OCI-LY3 (cell line): ENCODE measurements at regions not wholly inside any gene's neighbourhood (a gene's known extent, or its start where the extent isn't known, plus 50 kb on each side); places are given as distances from the start of the nearest gene placed in this dataset.

Experiments used
- H2AFZ ChIP-seq: fragments of 200-600, 300-600 bp; shearing (Covaris generic); 2 replicates; pipeline ENCODE4 v1.6.0; 2014; ENCODE audit warnings: antibody characterized with exemption, low read depth, low read length
- H3K27ac ChIP-seq: fragments of 200-600, 300-600 bp; sonication (generic); 2 replicates; pipeline ENCODE4 v1.5.1; 2014; ENCODE audit warnings: mild to moderate bottlenecking, low read length, moderate library complexity, mixed read lengths
- H3K27me3 ChIP-seq: fragments of 200-600, 300-600 bp; sonication (generic); 2 replicates; pipeline ENCODE4 v1.6.1; 2014; ENCODE audit warnings: low read depth, low read length, mixed read lengths
- H3K36me3 ChIP-seq: fragments of 200-600, 300-600 bp; sonication (generic); replicated peaks from 2 replicates; pipeline ENCODE3; 2014; ENCODE audit warnings: low read depth, low read length, mixed read lengths
- H3K4me1 ChIP-seq: fragments of 300-600, 200-600 bp; sonication (generic); 2 replicates; pipeline ENCODE4 v1.6.1; 2014; ENCODE audit warnings: low read length, mixed read lengths
- H3K4me2 ChIP-seq: fragments of 200-600, 300-600 bp; sonication (generic); 2 replicates; pipeline ENCODE4 v1.6.1; 2014; ENCODE audit warnings: low read length, mixed read lengths
- H3K4me3 ChIP-seq: fragments of 300-600, 200-600 bp; sonication (generic); 2 replicates; pipeline ENCODE4 v1.5.1; 2014; ENCODE audit warnings: antibody characterized with exemption, mild to moderate bottlenecking, low read length, moderate library complexity
- H3K79me2 ChIP-seq: fragments of 300-600, 200-600 bp; shearing (Covaris generic); 2 replicates; pipeline ENCODE4 v1.6.1; 2014; ENCODE audit warnings: mild to moderate bottlenecking, low read length, mixed read lengths
- H3K9ac ChIP-seq: fragments of 300-600, 200-600 bp; shearing (Covaris generic); 2 replicates; pipeline ENCODE4 v1.6.0; 2014; ENCODE audit warnings: mild to moderate bottlenecking, low read length, moderate library complexity
- H3K9me3 ChIP-seq: fragments of 200-600, 300-600 bp; shearing (Covaris generic); 2 replicates; pipeline ENCODE4 v1.6.1; 2014; ENCODE audit warnings: low read length, mixed read lengths; ENCODE audit not compliant: insufficient read depth
- H4K20me1 ChIP-seq: fragments of 200-600, 300-600 bp; sonication (generic); 2 replicates; pipeline ENCODE4 v1.6.1; 2016; ENCODE audit warnings: low read length, mixed read lengths; ENCODE audit not compliant: insufficient read depth
- CTCF ChIP-seq: fragments of 200-600, 300-600 bp; sonication (generic); IDR thresholded peaks from 2 replicates; pipeline ENCODE4 v1.5.1; 2014; ENCODE audit warnings: antibody characterized with exemption, low read length, low read depth
- EZH2phosphoT487 ChIP-seq: fragments of 200-600 bp; shearing (Covaris generic); IDR thresholded peaks from 2 replicates; pipeline ENCODE4 v1.6.1; 2018; ENCODE audit warnings: antibody characterized with exemption, mixed run types, low read depth

- TF ChIP-seq EZH2phosphoT487, result no peak
- TF ChIP-seq CTCF, result no peak
- Histone ChIP-seq H3K36me3 (no peaks in the 10 kb centered on the region), H3K4me3 (no peak overlapping the region), H3K27me3 (no peaks in the 10 kb centered on the region), H3K4me2 (no peak overlapping the region), H3K9ac (no peak overlapping the region), H3K27ac (no peak overlapping the region), H3K4me1 (no peaks in the 10 kb centered on the region), H3K9me3 (no peaks in the 10 kb centered on the region), H3K79me2 (no peaks in the 10 kb centered on the region), H2AFZ (no peak overlapping the region), H4K20me1 (no peaks in the 10 kb centered on the region)
Observed at GRCh38 chrY:8705636-8706300, 631.5 kb upstream of the TSPY4 start.

DNA sequence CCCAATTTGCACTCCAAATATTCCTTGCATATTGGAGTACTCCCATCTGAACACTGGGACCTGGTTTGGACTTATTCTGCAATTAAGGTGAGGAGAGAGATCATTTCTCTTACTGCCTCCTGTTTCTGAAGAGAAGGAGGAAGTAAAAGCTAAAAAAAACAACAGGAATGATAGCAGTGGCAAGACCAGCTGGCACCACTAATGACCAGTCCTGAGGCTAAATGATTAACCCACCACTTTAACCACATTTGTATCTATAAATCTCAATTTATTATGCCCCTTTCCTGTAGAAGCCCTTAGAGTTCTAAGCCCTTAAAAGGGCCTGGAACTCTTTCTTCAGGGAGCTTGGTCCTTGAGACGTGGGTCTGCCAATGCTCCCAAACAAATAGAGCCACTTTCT lies 625.0 kb upstream of the TSPY4 start:
- Histone ChIP-seq H3K4me1 (no peaks in the 10 kb centered on the region), H2AFZ (no peak overlapping the region), H3K9ac (no peak overlapping the region), H3K79me2 (no peaks in the 10 kb centered on the region), H3K4me2 (no peak overlapping the region), H4K20me1 (no peaks in the 10 kb centered on the region), H3K27ac (no peak overlapping the region), H3K4me3 (no peak overlapping the region), H3K27me3 (no peaks in the 10 kb centered on the region), H3K9me3 (no peaks in the 10 kb centered on the region), H3K36me3 (no peaks in the 10 kb centered on the region)
- TF ChIP-seq EZH2phosphoT487, result no peak
- no peak for TF ChIP-seq CTCF

DNA sequence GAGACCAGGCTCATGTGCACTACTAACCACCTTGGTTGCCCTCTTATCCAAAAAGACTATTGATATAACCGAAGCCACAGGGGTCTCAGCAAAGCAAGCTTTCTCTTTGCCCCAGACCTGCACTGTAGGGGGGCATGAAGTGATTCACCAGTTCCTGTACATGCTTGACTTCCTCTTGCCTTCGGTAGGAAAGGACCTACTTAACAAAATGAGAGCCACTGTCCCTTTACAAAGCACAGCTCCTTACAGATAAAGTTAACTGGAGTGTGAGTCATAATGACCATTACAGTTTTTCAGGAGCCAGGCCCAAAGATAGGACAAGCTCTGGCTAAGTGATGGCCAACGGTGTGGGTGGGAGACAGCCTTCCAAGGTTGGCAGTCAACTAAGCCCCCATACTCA lies 622.0 kb upstream of the TSPY4 start:
- H4K20me1 ChIP-seq, result no peaks in the 10 kb centered on the region
- H3K9me3 ChIP-seq, result no peaks in the 10 kb centered on the region
- H3K36me3 ChIP-seq, result no peaks in the 10 kb centered on the region
- H2AFZ ChIP-seq, result no peak overlapping the region
- TF ChIP-seq EZH2phosphoT487 (no peak), CTCF (no peak)
- no peak overlapping the region for H3K4me2 ChIP-seq
- no peaks in the 10 kb centered on the region for H3K4me1 ChIP-seq
- H3K9ac ChIP-seq, result no peak overlapping the region
- no peak overlapping the region for H3K27ac ChIP-seq
- no peaks in the 10 kb centered on the region for H3K79me2 ChIP-seq
- H3K4me3 ChIP-seq, result no peak overlapping the region
- no peaks in the 10 kb centered on the region for H3K27me3 ChIP-seq

DNA sequence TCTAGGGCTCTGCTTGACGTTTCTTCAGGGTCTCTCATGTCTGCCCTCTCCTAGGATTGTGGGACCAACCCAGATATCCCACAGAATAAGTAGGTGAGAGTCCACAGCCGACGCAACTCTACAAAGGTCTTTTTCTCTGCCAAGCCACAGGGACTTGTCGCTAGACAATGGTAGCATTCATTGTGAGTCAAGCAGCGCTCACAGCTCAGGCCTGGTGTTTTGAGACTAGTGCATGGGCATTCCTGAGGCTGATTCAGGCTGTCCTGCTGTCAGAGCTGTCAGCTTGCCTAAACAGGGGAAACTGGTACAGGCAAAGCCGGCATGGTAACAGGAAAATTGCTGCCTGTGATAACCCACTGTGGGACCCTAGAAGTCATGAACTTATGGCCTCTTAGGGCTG lies 610.6 kb upstream of the TSPY4 start:
- no peak overlapping the region for H3K9ac ChIP-seq
- no peak overlapping the region for H3K4me2 ChIP-seq
- H3K79me2 ChIP-seq, result no peaks in the 10 kb centered on the region
- no peaks in the 10 kb centered on the region for H3K36me3 ChIP-seq
- no peak overlapping the region for H3K27ac ChIP-seq
- no peak overlapping the region for H2AFZ ChIP-seq
- H3K4me3 ChIP-seq, result no peak overlapping the region
- TF ChIP-seq EZH2phosphoT487 (no peak), CTCF (no peak)
- no peaks in the 10 kb centered on the region for H4K20me1 ChIP-seq
- H3K9me3 ChIP-seq, result no peaks in the 10 kb centered on the region
- H3K4me1 ChIP-seq, result no peaks in the 10 kb centered on the region
- no peaks in the 10 kb centered on the region for H3K27me3 ChIP-seq
